ENCODE measurements at regions not wholly inside any gene's neighbourhood (a gene's known extent, or its start where the extent isn't known, plus 50 kb on each side); places are given as distances from the start of the nearest gene placed in this dataset.

- H3K27me3 ChIP-seq = no peaks in the 10 kb centered on the region
- no peak overlapping the region for H3K9ac ChIP-seq
- no peaks in the 10 kb centered on the region for H3K36me3 ChIP-seq
- no peaks in the 10 kb centered on the region for H4K20me1 ChIP-seq
- H3K4me3 ChIP-seq = no peak overlapping the region
- no peaks in the 10 kb centered on the region for H3K4me1 ChIP-seq
- no peak for TF ChIP-seq Cebpa-rat (IDR thresholded peaks at IDR 0.05)
- H3K9me3 ChIP-seq = no peaks in the 10 kb centered on the region
- no peak overlapping the region for H3K4me2 ChIP-seq
- H3K27ac ChIP-seq = no peak overlapping the region
Measured at GRCh38 chr15:93705753-93706455, 525.5 kb upstream of the MCTP2 start.

- no peak for TF ChIP-seq Cebpa-rat (IDR thresholded peaks at IDR 0.05)
- Histone ChIP-seq H3K36me3 (no peaks in the 10 kb centered on the region), H4K20me1 (no peaks in the 10 kb centered on the region), H3K27me3 (no peaks in the 10 kb centered on the region), H3K4me3 (no peak overlapping the region), H3K9me3 (no peaks in the 10 kb centered on the region), H3K9ac (no peak overlapping the region), H3K4me1 (no peaks in the 10 kb centered on the region), H3K4me2 (no peak overlapping the region), H3K27ac (no peak overlapping the region)
Measured at GRCh38 chr15:93703092-93703739, 528.1 kb upstream of the MCTP2 start.

GRCh38 chr15:93700051-93700450 is 531.3 kb upstream of the MCTP2 start:
- Histone ChIP-seq H3K4me3 (no peak overlapping the region), H3K9me3 (peaks cover 6% of the 10 kb centered on the region), H3K27me3 (no peaks in the 10 kb centered on the region), H3K36me3 (no peaks in the 10 kb centered on the region), H3K27ac (no peak overlapping the region), H3K4me2 (no peak overlapping the region), H4K20me1 (no peaks in the 10 kb centered on the region), H3K4me1 (no peaks in the 10 kb centered on the region), H3K9ac (no peak overlapping the region)
- no peak for TF ChIP-seq Cebpa-rat (IDR thresholded peaks at IDR 0.05)

- Histone ChIP-seq H3K9me3 (peaks cover 6% of the 10 kb centered on the region), H3K36me3 (no peaks in the 10 kb centered on the region), H3K9ac (no peak overlapping the region), H3K4me3 (no peak overlapping the region), H3K4me2 (no peak overlapping the region), H3K27me3 (no peaks in the 10 kb centered on the region), H4K20me1 (no peaks in the 10 kb centered on the region), H3K4me1 (no peaks in the 10 kb centered on the region), H3K27ac (no peak overlapping the region)
- TF ChIP-seq Cebpa-rat (IDR thresholded peaks at IDR 0.05) = no peak
Measured at GRCh38 chr15:93694033-93694432, 537.3 kb upstream of the MCTP2 start.

- H3K4me1 ChIP-seq = no peaks in the 10 kb centered on the region
- no peak overlapping the region for H3K4me2 ChIP-seq
- no peaks in the 10 kb centered on the region for H3K27me3 ChIP-seq
- no peak overlapping the region for H3K27ac ChIP-seq
- no peaks in the 10 kb centered on the region for H3K36me3 ChIP-seq
- no peak overlapping the region for H3K9ac ChIP-seq
- TF ChIP-seq Cebpa-rat (IDR thresholded peaks at IDR 0.05) = no peak
- no peaks in the 10 kb centered on the region for H4K20me1 ChIP-seq
- H3K9me3 ChIP-seq = peaks cover 39% of the 10 kb centered on the region
- 0 out of 2 replicates have a peak overlapping the region, but pooled peaks have one; percentile 5 for H3K4me3 ChIP-seq
Measured at GRCh38 chr15:93683651-93684050, 547.7 kb upstream of the MCTP2 start.

GRCh38 chr15:93671387-93671943 is 559.9 kb upstream of the MCTP2 start:
- H3K9me3 ChIP-seq = no peaks in the 10 kb centered on the region
- no peak for TF ChIP-seq Cebpa-rat (IDR thresholded peaks at IDR 0.05)

GRCh38 chr15:93670931-93671330 is 560.4 kb upstream of the MCTP2 start:
- H3K9ac ChIP-seq = no peak overlapping the region
- no peaks in the 10 kb centered on the region for H3K36me3 ChIP-seq
- no peak overlapping the region for H3K4me2 ChIP-seq
- H4K20me1 ChIP-seq = no peaks in the 10 kb centered on the region
- H3K27ac ChIP-seq = no peak overlapping the region
- H3K4me1 ChIP-seq = no peaks in the 10 kb centered on the region
- H3K9me3 ChIP-seq = no peaks in the 10 kb centered on the region
- H3K4me3 ChIP-seq = no peak overlapping the region
- H3K27me3 ChIP-seq = no peaks in the 10 kb centered on the region
- TF ChIP-seq Cebpa-rat (IDR thresholded peaks at IDR 0.05) = no peak

More at GRCh38 chr15:93671387-93671943, 559.9 kb upstream of the MCTP2 start:
- H3K36me3 ChIP-seq = no peaks in the 10 kb centered on the region
- no peak overlapping the region for H3K4me3 ChIP-seq
- H3K27ac ChIP-seq = no peak overlapping the region
- no peak overlapping the region for H3K4me2 ChIP-seq
- no peaks in the 10 kb centered on the region for H3K27me3 ChIP-seq
- H4K20me1 ChIP-seq = no peaks in the 10 kb centered on the region
- no peaks in the 10 kb centered on the region for H3K4me1 ChIP-seq
- H3K9ac ChIP-seq = no peak overlapping the region

- no peak overlapping the region for H3K4me3 ChIP-seq
- no peak overlapping the region for H3K9ac ChIP-seq
- H3K36me3 ChIP-seq = no peaks in the 10 kb centered on the region
- H3K27ac ChIP-seq = no peak overlapping the region
- no peak for TF ChIP-seq Cebpa-rat (IDR thresholded peaks at IDR 0.05)
- H3K9me3 ChIP-seq = no peaks in the 10 kb centered on the region
- no peaks in the 10 kb centered on the region for H4K20me1 ChIP-seq
- no peak overlapping the region for H3K4me2 ChIP-seq
- no peaks in the 10 kb centered on the region for H3K27me3 ChIP-seq
- H3K4me1 ChIP-seq = no peaks in the 10 kb centered on the region
Measured at GRCh38 chr15:93664213-93664956, 567.0 kb upstream of the MCTP2 start.

- H3K4me2 ChIP-seq = no peak overlapping the region
- H3K9ac ChIP-seq = no peak overlapping the region
- no peak for TF ChIP-seq Cebpa-rat (IDR thresholded peaks at IDR 0.05)
- H3K27ac ChIP-seq = no peak overlapping the region
- H3K9me3 ChIP-seq = no peaks in the 10 kb centered on the region
- H4K20me1 ChIP-seq = no peaks in the 10 kb centered on the region
- H3K4me3 ChIP-seq = no peak overlapping the region
- H3K36me3 ChIP-seq = no peaks in the 10 kb centered on the region
- no peaks in the 10 kb centered on the region for H3K4me1 ChIP-seq
- no peaks in the 10 kb centered on the region for H3K27me3 ChIP-seq
Measured at GRCh38 chr15:93662162-93662885, 569.0 kb upstream of the MCTP2 start.
